GM21717 (cell line): ENCODE measurements at regions not wholly inside any gene's neighbourhood (a gene's known extent, or its start where the extent isn't known, plus 50 kb on each side); places are given as distances from the start of the nearest gene placed in this dataset.
"Not testable (repeated sequence)": the region's sequence is repeated elsewhere in the genome, so short reads cannot be mapped to it uniquely, and the experiment has no call there.

Experiments
- ATAC-seq: cut with Tn5 transposase; IDR thresholded peaks from one replicate; pipeline ENCODE4 v1.9.1; 2021; ENCODE audit warnings: mild to moderate bottlenecking, moderate library complexity; ENCODE audit not compliant: unreplicated experiment

DNA sequence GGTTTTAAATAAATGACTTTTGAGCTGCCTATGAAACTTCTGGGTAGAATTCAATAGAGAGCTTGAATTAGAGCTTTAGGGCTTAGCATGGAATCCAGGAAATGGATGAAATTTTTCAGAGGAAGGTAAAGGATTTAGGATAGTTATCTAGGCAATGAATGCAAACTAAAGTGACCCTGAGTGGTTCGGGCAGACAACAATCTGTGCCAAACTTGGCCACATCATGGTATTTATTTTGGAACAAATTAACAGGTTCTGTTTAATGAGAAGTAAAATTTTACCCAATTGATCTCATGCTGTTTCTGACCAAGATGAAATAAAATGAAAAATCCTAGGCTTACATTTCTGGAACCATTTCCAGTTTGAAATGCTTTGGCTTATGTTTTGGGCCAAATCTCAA is 934.4 kb downstream of the MAT2B start:
- no peak for ATAC-seq

DNA sequence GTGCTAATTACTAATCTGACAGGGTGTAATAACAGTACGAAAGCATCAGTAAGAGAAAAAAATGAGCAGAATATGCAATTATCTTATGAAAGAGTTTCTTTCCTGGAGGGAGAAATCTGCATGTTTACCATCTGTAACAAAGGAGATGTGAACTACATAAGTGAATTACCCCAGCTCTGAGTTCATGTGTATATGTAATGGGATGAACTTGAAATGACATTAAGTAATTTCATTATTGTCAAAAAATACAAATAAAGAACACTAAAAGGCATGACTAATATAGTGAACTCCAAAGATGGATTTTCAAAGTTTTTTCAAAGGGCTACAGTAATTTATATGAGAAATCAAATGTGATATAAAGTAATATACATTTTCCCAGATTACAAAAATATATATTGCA is 944.0 kb downstream of the MAT2B start:
- ATAC-seq, result no peak

DNA sequence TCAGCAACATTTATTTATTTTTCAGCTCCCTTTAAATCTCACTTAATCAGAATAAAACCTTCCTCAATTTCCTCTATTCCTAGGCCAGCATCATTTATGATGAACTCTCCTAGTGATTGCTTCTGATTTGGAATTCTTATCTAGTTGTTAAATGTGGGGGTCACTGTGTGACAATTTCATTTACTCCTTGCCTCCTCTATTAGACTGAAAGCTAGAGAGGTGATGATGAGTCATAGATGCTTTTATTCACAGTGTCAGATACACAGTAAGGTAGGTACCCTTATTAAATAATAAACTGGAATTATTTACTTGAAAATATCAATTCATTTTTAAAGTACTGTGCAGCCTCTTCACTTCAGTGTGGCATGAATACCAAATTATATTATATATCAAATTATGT is 960.6 kb downstream of the MAT2B start:
- no peak for ATAC-seq

DNA sequence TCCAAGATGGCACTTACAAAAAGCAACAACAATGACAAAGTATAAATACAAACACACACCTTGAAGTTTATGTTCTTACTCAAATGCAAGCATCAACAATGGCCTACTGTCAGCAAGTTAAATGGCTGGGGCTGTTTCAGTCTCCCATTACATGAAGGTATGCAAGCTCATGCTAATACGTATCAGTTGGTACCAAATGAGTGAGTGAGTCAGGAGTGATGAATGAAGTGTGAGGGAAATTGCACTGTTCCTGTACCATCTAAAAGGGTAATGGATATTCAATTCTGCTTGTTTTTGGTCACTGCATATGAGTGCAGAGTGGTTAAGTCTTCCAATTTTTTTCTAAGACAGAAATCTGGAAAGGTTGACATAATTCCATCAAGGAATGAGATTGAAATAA is 964.9 kb downstream of the MAT2B start:
- ATAC-seq, result no peak

DNA sequence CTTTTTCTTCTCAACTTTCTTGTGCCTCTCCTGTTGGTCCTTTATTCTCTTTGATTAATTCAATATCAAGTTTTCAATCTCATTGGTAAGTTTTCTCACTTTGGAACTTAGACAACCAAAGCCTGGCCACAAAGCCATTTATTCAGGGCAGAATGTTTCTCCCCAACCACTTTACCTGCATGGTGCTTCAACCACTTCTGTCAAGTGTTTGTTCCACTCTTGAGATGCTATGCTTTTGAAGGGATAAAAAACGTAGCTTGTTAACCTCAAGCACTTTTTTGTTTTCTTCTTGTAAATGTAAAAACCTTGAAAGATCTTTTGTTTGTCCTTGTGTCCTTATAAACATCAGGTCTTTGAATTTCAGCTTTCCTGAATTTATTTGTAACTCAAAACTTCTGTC is 966.7 kb downstream of the MAT2B start:
- ATAC-seq, result no peak

DNA sequence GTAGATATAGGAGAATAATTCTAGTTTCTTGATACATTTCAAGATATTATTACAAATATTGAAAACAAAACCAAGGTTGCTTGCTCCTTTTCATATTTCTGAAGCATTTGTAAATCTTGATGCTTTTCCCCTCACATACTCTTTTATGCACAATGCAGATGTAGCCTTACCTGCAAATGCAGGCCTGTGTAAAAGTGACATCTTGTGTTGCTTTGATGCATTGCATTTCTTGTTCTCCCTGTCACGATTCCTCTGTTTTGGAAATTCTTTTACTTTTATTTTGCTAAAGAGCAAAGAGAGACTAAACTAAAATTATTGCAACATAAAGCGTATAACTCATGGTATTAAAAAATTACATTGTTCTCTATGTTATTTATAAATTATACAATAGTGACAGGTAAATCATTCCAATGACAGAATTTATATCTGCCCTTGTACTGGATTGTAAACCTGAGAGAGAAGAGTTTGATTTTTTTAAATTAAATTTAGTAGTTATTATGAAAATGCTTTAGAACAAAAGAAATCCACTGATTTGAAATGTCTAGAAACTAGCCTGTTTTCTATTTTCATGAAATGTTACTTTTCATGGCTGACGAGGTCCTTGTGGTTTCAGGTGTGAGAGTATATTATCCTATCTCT is 970.0 kb downstream of the MAT2B start:
- no peak for ATAC-seq

DNA sequence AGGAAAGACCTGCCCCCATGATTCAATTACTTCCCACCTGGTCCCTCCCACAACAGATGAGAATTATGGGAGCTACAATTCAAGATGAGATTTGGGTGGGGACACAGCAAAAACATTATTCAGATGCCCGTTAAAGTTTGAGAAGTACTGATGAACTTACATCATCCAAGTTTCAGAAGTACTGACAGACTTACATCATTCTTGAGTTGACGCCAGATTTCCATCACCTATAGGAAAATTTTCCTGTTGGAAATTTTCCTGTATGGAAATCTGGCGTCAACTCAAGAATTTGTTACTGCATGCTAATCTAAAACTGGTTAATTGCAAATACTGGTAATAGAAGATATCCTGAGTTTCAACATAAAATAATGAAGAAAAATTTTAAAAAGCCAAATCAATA is 975.9 kb downstream of the MAT2B start:
- no peak for ATAC-seq

DNA sequence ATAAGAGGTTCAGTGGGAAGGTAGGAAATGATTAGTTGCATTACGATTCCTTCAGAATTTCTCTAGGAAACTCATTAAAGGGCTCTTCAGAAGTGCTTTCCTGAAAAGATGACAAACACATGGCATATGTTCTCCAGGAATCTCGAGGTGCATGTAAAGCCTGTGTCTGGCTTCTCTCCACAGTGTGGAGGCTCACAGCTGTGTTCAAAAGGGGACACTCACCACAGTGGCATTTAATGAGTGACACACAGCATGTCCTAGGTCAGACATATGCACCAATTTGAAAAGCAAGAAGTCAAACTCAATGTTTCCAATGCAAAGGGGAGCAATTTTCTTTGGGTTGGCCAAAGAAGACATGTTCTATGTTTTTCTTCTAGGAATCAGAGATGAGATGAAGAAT is 976.9 kb downstream of the MAT2B start:
- no peak for ATAC-seq

DNA sequence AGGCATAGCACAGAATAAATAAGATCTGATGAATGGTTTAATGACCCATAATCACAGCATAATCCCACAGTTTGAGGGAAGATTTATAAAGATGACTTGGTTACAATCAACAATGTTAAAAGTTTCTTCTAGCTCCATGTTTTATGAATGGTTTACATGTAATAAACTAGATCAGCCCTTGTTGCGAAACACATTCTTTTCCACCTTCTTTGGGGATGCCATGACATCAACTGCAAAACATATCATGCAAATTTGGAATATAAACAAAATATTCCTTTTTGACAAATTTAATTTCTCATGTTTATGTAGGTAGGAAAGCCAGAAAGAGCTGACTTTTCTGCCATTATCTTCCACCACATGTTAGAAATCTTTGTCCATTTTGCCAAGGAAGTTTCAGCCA is 979.5 kb downstream of the MAT2B start:
- ATAC-seq, result no peak

DNA sequence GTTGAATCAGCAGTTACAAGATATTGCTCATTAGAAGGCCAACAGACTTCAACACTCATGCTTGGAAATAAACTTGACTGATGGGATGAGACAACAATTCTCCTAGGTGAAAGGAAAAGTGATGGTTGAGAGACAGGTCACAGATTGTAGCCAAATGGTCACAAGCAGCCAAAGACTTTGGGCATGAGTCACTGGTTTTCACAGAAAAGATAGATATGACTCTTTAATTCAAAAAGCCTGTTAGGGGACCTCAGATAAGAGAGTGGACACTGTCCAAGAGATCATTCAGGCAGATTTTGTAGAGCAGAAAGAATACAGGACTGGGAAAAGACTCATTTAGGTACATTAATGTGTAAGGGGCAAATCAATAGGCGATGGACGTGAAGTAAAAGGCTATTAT is 982.5 kb downstream of the MAT2B start:
- ATAC-seq, result no peak

DNA sequence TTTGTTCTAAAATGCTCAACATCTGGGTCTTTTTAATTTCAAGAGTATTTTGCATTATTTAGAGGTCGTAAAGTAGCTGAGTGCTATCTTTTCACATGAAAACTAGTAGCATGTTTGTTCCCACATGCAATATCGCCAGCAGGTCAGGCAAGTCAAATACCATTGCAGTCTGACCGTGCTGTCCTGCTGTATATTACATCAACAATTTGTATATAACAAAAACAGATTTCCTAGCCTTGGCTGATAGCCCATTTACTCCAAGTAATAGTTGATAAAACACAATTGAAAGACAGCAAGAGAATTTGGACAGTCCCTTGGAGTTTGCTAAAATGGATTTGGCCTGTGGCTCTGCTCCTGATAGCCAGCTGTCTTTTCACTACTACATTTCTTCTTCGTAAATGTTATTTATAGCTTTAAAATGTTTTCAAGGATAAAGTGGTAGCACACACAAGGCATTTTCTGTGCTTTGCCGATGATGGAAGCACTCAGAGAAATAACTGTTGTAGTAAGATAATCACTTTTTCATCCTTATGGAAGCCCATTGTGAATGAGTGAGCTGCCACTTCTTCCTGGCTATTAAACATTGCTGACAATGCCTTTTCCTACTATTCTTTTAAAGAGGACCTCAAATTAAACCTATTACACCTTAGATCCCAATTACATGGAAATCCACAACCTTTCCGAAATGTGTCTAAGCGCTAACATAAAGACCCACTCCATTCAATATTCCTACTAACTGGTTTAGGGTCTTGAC is 992.1 kb downstream of the MAT2B start:
- ATAC-seq, result no peak

DNA sequence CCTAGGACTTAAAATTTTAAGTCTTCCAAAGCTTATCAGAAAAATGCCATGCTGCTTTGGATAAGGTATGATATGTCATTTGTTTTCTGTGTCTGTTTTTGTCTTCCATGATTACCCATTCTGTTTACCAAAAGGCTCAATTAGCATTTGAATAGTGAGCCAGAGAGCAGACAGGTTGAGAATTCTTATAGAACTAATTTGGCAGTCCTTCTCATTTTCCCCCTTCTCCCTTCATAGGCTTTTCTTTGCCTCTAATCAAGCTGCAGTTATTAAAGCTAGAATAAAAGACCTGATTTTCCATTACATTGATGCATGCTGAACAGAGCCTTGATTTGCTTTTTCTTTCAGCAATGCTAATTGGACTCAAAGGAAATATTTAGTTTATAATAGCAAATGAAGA is 993.0 kb downstream of the MAT2B start:
- no peak for ATAC-seq

DNA sequence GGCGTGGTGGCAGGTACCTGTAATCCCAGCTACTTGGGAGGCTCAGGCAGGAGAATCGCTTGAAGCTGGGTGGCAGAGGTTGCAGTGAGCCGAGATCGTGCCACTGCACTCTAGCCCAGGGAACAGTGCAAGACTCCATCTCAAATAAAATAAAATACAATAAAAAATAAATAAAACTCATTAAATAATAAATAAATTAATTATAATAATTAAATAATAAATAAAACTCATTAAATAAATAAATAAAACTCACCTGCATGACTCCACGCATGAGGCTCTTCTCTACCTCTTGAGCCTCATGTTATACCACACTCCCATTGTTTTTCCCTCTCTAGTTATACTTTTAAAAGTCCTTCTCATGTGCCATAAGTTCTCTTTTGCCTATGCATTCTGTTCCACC is 995.4 kb downstream of the MAT2B start:
- ATAC-seq, result no peak

DNA sequence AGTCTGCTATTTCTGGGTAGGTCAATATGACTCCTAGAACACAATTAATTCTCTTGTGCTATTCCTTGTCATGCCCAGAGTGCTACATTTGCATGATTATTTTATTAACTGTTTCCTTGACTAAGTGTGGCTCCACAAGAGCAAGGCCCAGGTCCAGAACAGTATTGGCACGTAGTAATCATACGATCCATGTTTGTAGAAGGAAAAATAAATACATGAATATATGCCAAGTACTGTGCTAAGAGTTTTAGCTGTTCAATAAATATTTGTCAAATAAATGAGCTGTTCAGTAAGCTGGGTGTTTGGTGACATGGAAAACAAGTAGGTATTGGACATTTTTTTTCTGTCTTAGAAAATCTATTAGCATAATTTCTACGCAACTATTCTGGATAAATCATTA is 995.9 kb downstream of the MAT2B start:
- ATAC-seq, result no peak

DNA sequence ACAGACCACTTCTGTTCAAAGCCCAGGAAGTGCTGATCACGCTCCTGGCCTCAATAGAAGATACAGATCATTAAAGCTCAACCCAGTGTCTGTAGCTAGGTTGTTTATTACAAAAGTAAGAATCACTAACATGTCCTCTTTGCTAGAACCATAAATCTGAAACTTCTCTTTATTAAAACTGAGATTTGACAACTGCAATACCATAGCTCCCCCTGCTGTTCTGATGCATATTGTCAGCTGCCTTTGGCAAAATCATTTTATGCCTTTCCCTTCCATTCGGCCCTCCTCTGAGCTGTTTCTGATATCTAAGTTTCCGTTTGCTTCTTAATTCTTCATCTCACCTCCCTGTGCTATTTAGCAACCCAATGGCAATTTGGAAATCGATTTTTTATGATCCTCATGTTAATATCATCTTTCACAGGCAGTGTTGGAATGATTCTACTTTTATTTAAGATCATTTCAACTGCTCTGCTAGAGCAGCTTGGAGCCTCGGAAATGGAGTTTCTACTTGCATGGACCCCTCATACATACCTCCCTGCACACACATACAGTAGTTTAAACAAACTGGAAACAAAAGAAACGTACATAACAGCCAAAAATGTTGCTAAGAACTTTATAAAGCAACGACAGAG is 998.8 kb downstream of the MAT2B start:
- peak; percentile 83 for ATAC-seq

DNA sequence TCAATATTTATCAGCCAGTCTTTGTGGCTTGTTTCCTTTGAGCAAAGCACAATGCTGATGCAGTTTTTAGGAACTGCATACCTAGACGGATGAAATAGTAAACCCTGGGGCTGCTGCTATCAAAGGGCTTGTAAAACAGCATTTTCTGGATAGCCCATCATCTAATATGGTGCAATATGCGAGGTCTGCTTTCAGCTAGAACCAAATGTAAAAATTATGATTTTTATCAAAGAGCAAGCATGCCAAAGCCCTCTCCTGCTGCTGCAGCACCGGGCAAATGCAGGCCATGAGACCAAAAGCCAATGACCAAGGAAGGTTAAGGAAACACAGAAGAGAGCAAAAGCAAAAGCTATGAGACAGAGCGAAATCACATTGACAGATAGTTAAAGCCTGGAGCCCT is 1000.4 kb downstream of the MAT2B start:
- no peak for ATAC-seq

DNA sequence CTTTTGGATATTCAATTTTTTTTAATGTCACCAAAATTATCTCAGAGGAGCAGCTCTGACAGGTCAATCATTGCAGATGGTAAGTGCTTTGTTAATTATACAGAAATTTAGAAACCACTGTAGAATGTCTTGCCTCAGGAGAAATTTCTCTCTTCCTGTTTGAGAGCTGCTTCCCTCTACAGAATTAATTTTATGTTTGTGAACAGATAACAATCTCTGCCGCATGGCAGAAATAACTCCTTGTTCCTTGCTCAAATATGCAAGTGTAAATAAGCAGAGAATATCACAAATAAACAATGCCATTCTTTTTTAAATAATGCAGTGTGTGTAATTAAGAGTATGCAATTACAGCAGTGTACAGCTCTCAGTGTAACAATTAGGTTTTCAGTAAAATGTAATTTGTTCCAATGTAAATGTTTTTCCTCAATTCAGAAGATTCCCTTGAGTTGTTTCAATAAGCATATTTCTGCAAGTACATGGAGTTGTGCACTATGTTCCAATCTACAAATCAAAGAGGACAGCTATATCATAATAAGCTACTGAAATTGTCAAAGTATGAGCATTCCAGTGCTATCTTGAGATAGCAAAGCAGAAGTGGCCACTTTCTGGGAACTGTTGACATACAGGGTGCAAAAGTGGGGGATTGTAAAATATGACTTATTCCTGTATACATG is 1012.8 kb downstream of the MAT2B start:
- ATAC-seq, result no peak

DNA sequence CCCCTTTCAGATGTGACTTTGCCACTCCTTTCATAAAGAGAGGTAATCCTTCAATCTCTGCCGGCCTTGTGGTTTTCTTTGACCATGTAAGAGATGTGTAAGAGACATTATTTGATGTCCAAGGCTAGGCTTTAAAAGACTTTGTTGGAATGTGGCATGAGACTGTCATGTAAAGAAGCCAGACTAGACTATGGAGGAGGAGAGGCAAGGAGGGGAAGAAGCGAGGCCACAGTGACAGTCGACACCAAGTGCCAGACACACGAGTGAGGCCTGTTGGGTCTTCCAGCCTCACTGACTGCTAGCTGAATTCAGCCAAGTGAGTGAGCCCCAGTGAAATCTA is 1013.3 kb downstream of the MAT2B start:
- ATAC-seq, result no peak

DNA sequence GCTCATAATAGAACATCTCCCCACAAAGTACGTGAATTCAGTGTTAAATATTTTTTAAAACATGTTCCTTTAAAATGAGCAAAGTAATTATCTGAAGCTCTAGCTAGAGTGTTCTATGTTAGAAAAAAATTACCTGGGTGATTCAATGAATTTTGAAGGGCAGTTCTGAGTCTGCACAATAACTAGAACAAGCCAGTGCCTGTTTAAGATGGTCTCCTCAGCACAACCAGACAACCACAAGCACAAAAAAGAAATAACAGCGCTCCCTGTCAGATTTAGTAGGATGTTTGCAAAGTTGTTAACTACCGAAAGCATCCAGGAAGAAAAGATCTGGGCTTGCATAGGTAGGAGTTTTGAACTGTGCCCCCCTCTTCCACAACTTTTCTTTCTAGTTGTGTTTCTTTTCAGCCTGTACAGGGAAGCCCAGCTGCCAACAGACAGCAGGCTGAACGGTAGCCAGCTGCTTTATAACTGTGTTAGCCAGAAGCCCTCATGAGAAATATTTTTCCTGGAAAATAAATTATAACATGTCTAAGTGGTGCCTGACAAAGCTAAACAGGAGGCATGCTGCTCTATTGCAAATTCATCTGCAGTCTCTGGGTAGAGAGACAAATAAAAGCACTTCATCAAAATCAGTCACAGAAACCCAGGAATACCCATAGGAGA is 1026.9 kb downstream of the MAT2B start:
- ATAC-seq, result no peak

DNA sequence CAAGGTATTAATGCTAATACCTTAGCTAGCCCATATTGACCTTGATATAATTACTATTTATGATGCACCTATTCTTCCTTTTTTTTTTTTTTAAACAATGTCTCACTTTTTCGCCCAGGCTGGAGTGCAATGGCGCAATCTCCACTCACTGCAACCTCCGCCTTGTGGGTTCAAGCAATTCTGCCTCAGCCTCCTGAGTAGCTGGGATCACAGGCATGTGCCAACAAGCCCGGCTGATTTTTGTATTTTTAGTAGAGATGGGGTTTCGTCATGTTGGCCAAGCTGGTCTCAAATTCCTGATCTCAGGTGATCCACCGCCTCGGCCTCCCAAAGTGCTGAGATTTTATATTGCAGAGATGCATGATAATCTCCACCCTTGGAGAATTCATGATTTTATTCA is 1028.0 kb downstream of the MAT2B start:
- not testable (repeated sequence) for ATAC-seq

DNA sequence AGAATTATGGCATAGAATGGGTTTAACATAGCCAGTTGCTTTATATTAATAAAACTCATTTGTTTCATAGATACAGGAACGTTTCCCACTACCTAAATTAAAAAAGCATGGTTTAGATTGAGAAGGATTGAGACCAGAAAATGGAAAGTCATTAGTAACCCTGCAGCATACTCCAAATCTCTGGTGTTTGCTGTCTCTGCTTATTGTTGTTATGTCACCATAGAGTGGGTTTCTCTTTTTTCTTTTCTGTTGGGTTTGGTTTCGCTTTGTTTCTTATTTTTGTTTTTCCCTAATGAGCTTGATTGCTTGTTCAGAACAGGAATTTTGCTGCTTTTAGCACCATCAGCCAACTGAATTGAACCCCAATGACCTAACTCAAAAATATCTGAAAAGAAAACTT is 1034.8 kb downstream of the MAT2B start:
- ATAC-seq, result no peak
